Spinal cord (tissue), 9 donors: ENCODE measurements at regions not wholly inside any gene's neighbourhood (a gene's known extent, or its start where the extent isn't known, plus 50 kb on each side); places are given as distances from the start of the nearest gene placed in this dataset.
"Not testable (repeated sequence)": the region's sequence is repeated elsewhere in the genome, so short reads cannot be mapped to it uniquely, and the experiment has no call there.

ENCODE experiments used
- DNase-seq, 6 donors: peaks; one replicate each; pipeline versions ENCODE4 v3.0.0 to v3.0.0-alpha.2; 2013 to 2015; ENCODE audit warnings: low spot score in 6 of 6, low read depth in 4 of 6
- H3K27ac ChIP-seq: one replicate; pipeline ENCODE4 v1.5.1; 2013; ENCODE audit warnings: low read depth, low read length, control low read depth
- H3K27me3 ChIP-seq: one replicate; pipeline ENCODE4 v1.6.1; 2013; ENCODE audit warnings: low read length; ENCODE audit not compliant: control insufficient read depth, insufficient read depth
- H3K36me3 ChIP-seq: one replicate; pipeline ENCODE4 v1.6.1; 2013; ENCODE audit warnings: low read length; ENCODE audit not compliant: control insufficient read depth, insufficient read depth
- H3K4me1 ChIP-seq: one replicate; pipeline ENCODE4 v1.6.1; 2013; ENCODE audit warnings: low read length; ENCODE audit not compliant: control insufficient read depth, insufficient read depth
- H3K4me3 ChIP-seq: one replicate; pipeline ENCODE4 v1.5.1; 2013; ENCODE audit warnings: low read depth, low read length, control low read depth
- H3K9me3 ChIP-seq: one replicate; pipeline ENCODE4 v1.6.1; 2013; ENCODE audit warnings: low read length; ENCODE audit not compliant: control insufficient read depth, insufficient read depth
- WGBS: methylation state at CpG from one replicate; pipeline ENCODE4 v1.1.5; 2013; ENCODE audit warnings: missing lambda C conversion rate; ENCODE audit not compliant: insufficient coverage; 5-methylcytosine and 5-hydroxymethylcytosine counted together
- donor health status: healthy.

GRCh38 chr5:37966291-37966690 is 126.5 kb upstream of the GDNF start:
- DNase-seq: no peak
- H3K27ac ChIP-seq: no peak overlapping the region
- H3K9me3 ChIP-seq: no peaks in the 10 kb centered on the region
- WGBS: no CpG with 5 or more reads among the region's 2 CpGs
- H3K4me3 ChIP-seq: no peak overlapping the region
- H3K4me1 ChIP-seq: no peaks in the 10 kb centered on the region
- H3K27me3 ChIP-seq: no peaks in the 10 kb centered on the region
- no peaks in the 10 kb centered on the region for H3K36me3 ChIP-seq

GRCh38 chr5:37962389-37962788 is 122.5 kb upstream of the GDNF start:
- H3K4me1 ChIP-seq: no peaks in the 10 kb centered on the region
- H3K27ac ChIP-seq: no peak overlapping the region
- H3K9me3 ChIP-seq: peaks cover 3% of the 10 kb centered on the region
- no peaks in the 10 kb centered on the region for H3K36me3 ChIP-seq
- no peak overlapping the region for H3K4me3 ChIP-seq
- no peak for DNase-seq
- no CpG with 5 or more reads among the region's 1 CpG for WGBS
- no peaks in the 10 kb centered on the region for H3K27me3 ChIP-seq

- H3K4me1 ChIP-seq: no peaks in the 10 kb centered on the region
- H3K27me3 ChIP-seq: no peaks in the 10 kb centered on the region
- no peak for DNase-seq
- no peaks in the 10 kb centered on the region for H3K36me3 ChIP-seq
- peaks cover 3% of the 10 kb centered on the region for H3K9me3 ChIP-seq
- H3K4me3 ChIP-seq: no peak overlapping the region
- 67% methylated on average over 1 of the region's 1 CpG for WGBS
- H3K27ac ChIP-seq: no peak overlapping the region
Measured at GRCh38 chr5:37957218-37957617, 117.4 kb upstream of the GDNF start.

GRCh38 chr5:37955748-37956147 is 115.9 kb upstream of the GDNF start:
- H3K27me3 ChIP-seq: no peaks in the 10 kb centered on the region
- H3K4me3 ChIP-seq: no peak overlapping the region
- no CpG with 5 or more reads among the region's 4 CpGs for WGBS
- H3K36me3 ChIP-seq: no peaks in the 10 kb centered on the region
- H3K27ac ChIP-seq: no peak overlapping the region
- H3K9me3 ChIP-seq: peaks cover 3% of the 10 kb centered on the region
- no peak for DNase-seq
- no peaks in the 10 kb centered on the region for H3K4me1 ChIP-seq

- Histone ChIP-seq H3K9me3 (peaks cover 3% of the 10 kb centered on the region), H3K4me1 (no peaks in the 10 kb centered on the region), H3K27ac (no peak overlapping the region), H3K36me3 (no peaks in the 10 kb centered on the region), H3K27me3 (no peaks in the 10 kb centered on the region), H3K4me3 (no peak overlapping the region)
- DNase-seq: no peak
Measured at GRCh38 chr5:37954561-37954960, 114.7 kb upstream of the GDNF start.

- WGBS: 88% methylated on average over 20 of the region's 32 CpGs
- Histone ChIP-seq H3K4me3 (no peak overlapping the region), H3K4me1 (no peaks in the 10 kb centered on the region), H3K27ac (no peak overlapping the region), H3K9me3 (no peaks in the 10 kb centered on the region), H3K36me3 (no peaks in the 10 kb centered on the region), H3K27me3 (no peaks in the 10 kb centered on the region)
- DNase-seq: no peak
Measured at GRCh38 chr5:37951946-37952721, 112.3 kb upstream of the GDNF start.

- no peak overlapping the region for H3K4me3 ChIP-seq
- DNase-seq: no peak
- H3K9me3 ChIP-seq: no peaks in the 10 kb centered on the region
- no CpG with 5 or more reads among the region's 1 CpG for WGBS
- no peaks in the 10 kb centered on the region for H3K4me1 ChIP-seq
- no peaks in the 10 kb centered on the region for H3K36me3 ChIP-seq
- no peaks in the 10 kb centered on the region for H3K27me3 ChIP-seq
- no peak overlapping the region for H3K27ac ChIP-seq
Measured at GRCh38 chr5:37950436-37950835, 110.6 kb upstream of the GDNF start.

GRCh38 chr5:37945446-37945845 is 105.6 kb upstream of the GDNF start:
- H3K36me3 ChIP-seq: no peaks in the 10 kb centered on the region
- no peaks in the 10 kb centered on the region for H3K27me3 ChIP-seq
- WGBS: 90% methylated on average over 1 of the region's 1 CpG

GRCh38 chr5:37943136-37943535 is 103.3 kb upstream of the GDNF start:
- not testable (repeated sequence) for H3K4me3 ChIP-seq, H3K27ac ChIP-seq, H3K27me3 ChIP-seq, H3K4me1 ChIP-seq, DNase-seq, H3K36me3 ChIP-seq, H3K9me3 ChIP-seq
- no CpG with 5 or more reads among the region's 2 CpGs for WGBS

More at GRCh38 chr5:37945446-37945845, 105.6 kb upstream of the GDNF start:
- Histone ChIP-seq H3K4me1 (no peaks in the 10 kb centered on the region), H3K4me3 (no peak overlapping the region), H3K27ac (no peak overlapping the region), H3K9me3 (no peaks in the 10 kb centered on the region)
- DNase-seq: no peak

- H3K4me1 ChIP-seq: no peaks in the 10 kb centered on the region
- H3K27me3 ChIP-seq: no peaks in the 10 kb centered on the region
- no peak overlapping the region for H3K4me3 ChIP-seq
- peaks cover 2% of the 10 kb centered on the region for H3K9me3 ChIP-seq
- WGBS: 73% methylated on average over 2 of the region's 4 CpGs
- no peak overlapping the region for H3K27ac ChIP-seq
- no peak for DNase-seq
- H3K36me3 ChIP-seq: no peaks in the 10 kb centered on the region
Measured at GRCh38 chr5:37940931-37941623, 101.2 kb upstream of the GDNF start.
